ENCODE measurements at regions not wholly inside any gene's neighbourhood (a gene's known extent, or its start where the extent isn't known, plus 50 kb on each side); places are given as distances from the start of the nearest gene placed in this dataset.

- Histone ChIP-seq H3K27me3 (ENCODE audit: control insufficient read depth in 2 of 2, insufficient read depth in 2 of 2, low read length in 2 of 2) (no peaks in the 10 kb centered on the region), H4K20me1 (replicated peaks; ENCODE audit: control insufficient read depth, extremely low read depth, insufficient read depth, low read length) (no peaks in the 10 kb centered on the region), H3K9me3 (replicated peaks; ENCODE audit: control insufficient read depth, insufficient read depth, low read length) (no peaks in the 10 kb centered on the region), H2AFZ (ENCODE audit: low read depth, low read length) (no peak overlapping the region), H3K36me3 (ENCODE audit: control insufficient read depth in 2 of 2, extremely low read depth in 1 of 2, insufficient read depth in 2 of 2, low read length in 2 of 2) (no peaks in the 10 kb centered on the region), H3K4me2 (ENCODE audit: insufficient read depth, low read length) (no peak overlapping the region), H3K27ac (ENCODE audit: insufficient read depth, low read depth, low read length) (no peak overlapping the region), H3K4me3 (replicated peaks in 1 of 3; ENCODE audit: insufficient read depth in 1 of 3, low read depth in 1 of 3, low read length in 3 of 3) (no peak overlapping the region), H3K4me1 (ENCODE audit: control insufficient read depth, extremely low read depth, insufficient read depth, low read length) (no peaks in the 10 kb centered on the region), H3K79me2 (ENCODE audit: control insufficient read depth, insufficient read depth, low read length) (no peaks in the 10 kb centered on the region), H3K9ac (replicated peaks; ENCODE audit: extremely low read depth, insufficient read depth, low read length) (no peak overlapping the region), H3K9me1 (replicated peaks; ENCODE audit: control insufficient read depth, extremely low read depth, insufficient read depth, low read length) (no peaks in the 10 kb centered on the region)
- intact Hi-C loops (cut with micrococcal nuclease) (loop anchor here (2.0 kb wide), 1 partner anchor 34 kb away; no protein-coding TSS in a partner anchor), dilution Hi-C loops (cut with MboI; ENCODE audit: extremely low pct_ligation_motif_present, low sequenced_read_pairs) (no loop called here)
- DNase-seq (ENCODE audit: low read depth, low spot score) (no peak), FAIRE-seq (no peak)
- TF ChIP-seq EZH2 (IDR thresholded peaks at IDR 0.05; ENCODE audit: borderline replicate concordance, low read depth, low read length, severe bottlenecking) (no peak), FOS (IDR thresholded peaks at IDR 0.05; ENCODE audit: borderline replicate concordance, insufficient read depth, low read length) (peak; percentile 22)
- no TSS peak for BruUV-seq (replicated peaks)
- CTCF ChIA-PET, result no interaction called here
- POLR2A ChIA-PET, result no interaction called here
Measured at GRCh38 chr6:133730881-133731280, 158.0 kb upstream of the TCF21 start.

GRCh38 chr6:133740218-133740617 lies 148.7 kb upstream of the TCF21 start:
- FAIRE-seq (no peak), DNase-seq (ENCODE audit: low read depth, low spot score) (no peak)
- H2AFZ ChIP-seq (ENCODE audit: low read depth, low read length), result no peak overlapping the region
- H3K27ac ChIP-seq (ENCODE audit: insufficient read depth, low read depth, low read length), result no peak overlapping the region
- ChIA-PET POLR2A (no interaction called here), CTCF (no interaction called here)
- dilution Hi-C loops (cut with MboI; ENCODE audit: extremely low pct_ligation_motif_present, low sequenced_read_pairs), result no loop called here
- H3K9me3 ChIP-seq (replicated peaks; ENCODE audit: control insufficient read depth, insufficient read depth, low read length), result no peaks in the 10 kb centered on the region
- TF ChIP-seq MAX (IDR thresholded peaks at IDR 0.05; ENCODE audit: insufficient read depth, insufficient read length) (no peak), CTCF (IDR thresholded peaks at IDR 0.05; ENCODE audit: extremely low read depth in 1 of 2, insufficient read depth in 1 of 2, low read depth in 1 of 2, low read length in 2 of 2) (no peak), POLR2AphosphoS5 (IDR thresholded peaks at IDR 0.05; ENCODE audit: insufficient read depth, low read depth, low read length) (no peak), MYC (IDR thresholded peaks at IDR 0.05; ENCODE audit: low read depth, low read length) (no peak), FOS (IDR thresholded peaks at IDR 0.05; ENCODE audit: borderline replicate concordance, insufficient read depth, low read length) (no peak), JUN (IDR thresholded peaks at IDR 0.05; ENCODE audit: borderline replicate concordance, insufficient read depth, insufficient read length, low read depth) (no peak)
- no peaks in the 10 kb centered on the region for H4K20me1 ChIP-seq (replicated peaks; ENCODE audit: control insufficient read depth, extremely low read depth, insufficient read depth, low read length)
- H3K4me2 ChIP-seq (ENCODE audit: insufficient read depth, low read length), result no peak overlapping the region
- H3K4me3 ChIP-seq (replicated peaks in 1 of 3; ENCODE audit: insufficient read depth in 1 of 3, low read depth in 1 of 3, low read length in 3 of 3), result no peak overlapping the region
- no peak overlapping the region for H3K9ac ChIP-seq (replicated peaks; ENCODE audit: extremely low read depth, insufficient read depth, low read length)
- H3K27me3 ChIP-seq (ENCODE audit: control insufficient read depth in 2 of 2, insufficient read depth in 2 of 2, low read length in 2 of 2), result no peaks in the 10 kb centered on the region
- H3K36me3 ChIP-seq (ENCODE audit: control insufficient read depth in 2 of 2, extremely low read depth in 1 of 2, insufficient read depth in 2 of 2, low read length in 2 of 2), result no peaks in the 10 kb centered on the region
- no peaks in the 10 kb centered on the region for H3K79me2 ChIP-seq (ENCODE audit: control insufficient read depth, insufficient read depth, low read length)
- no TSS peak for BruUV-seq (replicated peaks)
- H3K9me1 ChIP-seq (replicated peaks; ENCODE audit: control insufficient read depth, extremely low read depth, insufficient read depth, low read length), result no peaks in the 10 kb centered on the region
- no peaks in the 10 kb centered on the region for H3K4me1 ChIP-seq (ENCODE audit: control insufficient read depth, extremely low read depth, insufficient read depth, low read length)
- intact Hi-C loops (cut with micrococcal nuclease), result no loop called here
